ENCODE measurements at regions not wholly inside any gene's neighbourhood (a gene's known extent, or its start where the extent isn't known, plus 50 kb on each side); places are given as distances from the start of the nearest gene placed in this dataset.

DNA sequence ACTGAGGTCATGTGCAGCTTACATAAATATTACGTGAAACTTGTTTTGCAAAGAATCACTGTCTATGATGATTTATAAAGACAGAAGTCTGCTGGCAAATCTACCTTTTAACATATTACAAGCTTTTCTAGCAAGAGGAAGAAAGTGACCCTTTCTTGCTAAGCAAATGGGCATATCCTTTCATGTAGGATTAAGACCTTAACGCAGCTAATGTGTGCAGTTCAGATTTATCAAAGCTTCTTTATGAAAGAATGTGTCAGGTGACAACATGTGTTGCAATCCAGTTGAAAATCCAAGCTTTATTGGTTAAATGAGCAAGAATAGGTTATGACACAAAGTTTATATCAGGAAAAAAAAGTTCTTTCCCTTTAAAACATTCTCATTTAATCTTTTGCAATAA, 115.6 kb upstream of the NBEA start:
- H3K4me3 ChIP-seq (ENCODE audit: low read depth, low read length): no peak overlapping the region
- TF ChIP-seq, protein P1, sequence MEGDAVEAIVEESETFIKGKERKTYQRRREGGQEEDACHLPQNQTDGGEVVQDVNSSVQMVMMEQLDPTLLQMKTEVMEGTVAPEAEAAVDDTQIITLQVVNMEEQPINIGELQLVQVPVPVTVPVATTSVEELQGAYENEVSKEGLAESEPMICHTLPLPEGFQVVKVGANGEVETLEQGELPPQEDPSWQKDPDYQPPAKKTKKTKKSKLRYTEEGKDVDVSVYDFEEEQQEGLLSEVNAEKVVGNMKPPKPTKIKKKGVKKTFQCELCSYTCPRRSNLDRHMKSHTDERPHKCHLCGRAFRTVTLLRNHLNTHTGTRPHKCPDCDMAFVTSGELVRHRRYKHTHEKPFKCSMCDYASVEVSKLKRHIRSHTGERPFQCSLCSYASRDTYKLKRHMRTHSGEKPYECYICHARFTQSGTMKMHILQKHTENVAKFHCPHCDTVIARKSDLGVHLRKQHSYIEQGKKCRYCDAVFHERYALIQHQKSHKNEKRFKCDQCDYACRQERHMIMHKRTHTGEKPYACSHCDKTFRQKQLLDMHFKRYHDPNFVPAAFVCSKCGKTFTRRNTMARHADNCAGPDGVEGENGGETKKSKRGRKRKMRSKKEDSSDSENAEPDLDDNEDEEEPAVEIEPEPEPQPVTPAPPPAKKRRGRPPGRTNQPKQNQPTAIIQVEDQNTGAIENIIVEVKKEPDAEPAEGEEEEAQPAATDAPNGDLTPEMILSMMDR (IDR thresholded peaks at IDR 0.05; ENCODE audit: low read depth, low read length): no peak

DNA sequence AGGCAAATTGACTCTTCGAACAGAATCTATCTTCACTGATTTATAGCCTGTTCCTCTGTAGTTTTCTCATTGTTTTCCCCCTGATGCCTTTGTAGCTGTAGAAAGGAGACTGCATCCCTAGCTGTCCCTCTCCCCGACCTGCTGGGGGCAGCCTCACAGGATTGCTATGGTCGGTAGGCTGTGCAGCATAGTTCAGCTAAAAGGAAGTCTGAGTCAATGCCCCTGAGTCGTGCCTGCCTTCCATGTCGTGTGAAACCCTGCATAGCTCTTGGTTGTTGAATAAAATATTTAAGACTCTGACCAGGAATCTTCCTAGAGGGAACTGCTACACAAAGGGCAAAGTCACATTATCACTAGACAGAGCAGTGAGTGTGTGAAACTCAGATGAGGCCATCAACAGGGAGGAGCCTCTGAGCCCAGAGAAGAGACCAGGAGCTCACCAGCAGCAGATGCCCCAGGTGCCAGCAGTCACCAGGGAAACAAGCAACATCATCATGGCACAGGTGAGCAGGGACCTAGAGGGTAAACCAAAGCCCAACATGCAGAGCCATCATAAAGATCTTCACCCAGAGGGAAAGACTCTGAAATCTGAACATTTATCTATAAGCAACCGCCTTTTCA, 108.4 kb upstream of the NBEA start:
- TF ChIP-seq, protein P1 (IDR thresholded peaks at IDR 0.05; ENCODE audit: low read depth, low read length): no peak
- no peak overlapping the region for H3K4me3 ChIP-seq (ENCODE audit: low read depth, low read length)

DNA sequence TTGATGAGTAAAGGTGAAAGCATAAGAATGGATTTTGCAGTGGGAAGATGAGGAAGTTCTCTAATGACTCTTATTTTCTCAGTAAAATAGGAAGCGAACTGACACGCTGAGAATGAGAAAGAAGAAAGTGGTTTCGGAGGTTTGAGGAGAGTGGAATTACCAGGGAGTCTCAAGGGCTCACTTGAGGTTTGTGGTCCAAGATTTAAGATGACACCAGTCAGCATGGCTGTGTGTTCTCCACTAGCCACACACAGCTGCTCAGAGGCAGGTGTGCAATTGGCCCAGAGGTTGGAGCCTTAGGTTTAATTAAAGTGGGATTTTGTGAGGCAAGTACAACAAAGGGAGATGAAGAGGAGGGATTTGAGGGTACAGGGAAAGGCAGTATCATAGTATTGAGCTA, 99.6 kb upstream of the NBEA start:
- no peak overlapping the region for H3K4me3 ChIP-seq (ENCODE audit: low read depth, low read length)
- TF ChIP-seq, protein P1 (IDR thresholded peaks at IDR 0.05; ENCODE audit: low read depth, low read length): no peak

DNA sequence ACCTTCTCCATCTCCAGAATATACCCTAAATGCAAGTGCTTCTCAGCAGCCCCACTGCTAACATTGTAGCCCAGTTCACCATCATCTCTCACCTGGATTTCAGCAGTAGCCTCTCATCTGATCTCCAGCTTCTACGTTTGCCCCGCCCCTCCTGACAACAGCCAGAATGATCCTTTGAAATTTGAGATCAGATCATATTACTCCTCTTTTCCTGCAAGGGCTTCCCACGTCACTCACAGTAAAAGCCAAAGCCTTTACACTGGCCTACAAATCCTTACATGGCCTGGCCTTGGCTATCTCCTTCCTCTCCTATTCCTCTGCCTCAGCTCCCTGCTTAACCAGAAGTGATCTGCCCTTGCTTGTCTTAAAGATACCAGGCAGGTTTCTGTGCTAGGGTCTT, 94.3 kb upstream of the NBEA start:
- no peak overlapping the region for H3K4me3 ChIP-seq (ENCODE audit: low read depth, low read length)
- TF ChIP-seq, protein P1 (IDR thresholded peaks at IDR 0.05; ENCODE audit: low read depth, low read length): no peak

DNA sequence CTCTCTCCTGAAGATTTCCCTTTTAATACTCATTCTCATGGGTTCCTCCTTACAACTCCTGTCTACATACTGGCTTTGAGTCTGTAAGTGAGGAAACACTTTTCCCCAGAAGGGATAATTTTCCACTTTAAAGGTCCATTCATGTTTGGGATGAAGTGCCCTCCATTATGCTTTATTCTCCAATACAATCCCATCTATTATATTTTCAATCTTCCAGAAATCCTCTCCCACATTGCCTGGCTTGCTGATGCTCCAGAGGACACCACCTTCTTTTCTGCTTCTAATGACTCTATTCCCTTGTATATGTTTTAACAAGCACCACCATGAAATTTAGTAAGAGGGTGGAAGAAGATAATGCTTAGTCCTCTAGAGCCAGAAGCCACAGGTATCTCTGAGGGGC, 92.7 kb upstream of the NBEA start:
- TF ChIP-seq, protein P1 (IDR thresholded peaks at IDR 0.05; ENCODE audit: low read depth, low read length): no peak
- H3K4me3 ChIP-seq (ENCODE audit: low read depth, low read length): no peak overlapping the region

DNA sequence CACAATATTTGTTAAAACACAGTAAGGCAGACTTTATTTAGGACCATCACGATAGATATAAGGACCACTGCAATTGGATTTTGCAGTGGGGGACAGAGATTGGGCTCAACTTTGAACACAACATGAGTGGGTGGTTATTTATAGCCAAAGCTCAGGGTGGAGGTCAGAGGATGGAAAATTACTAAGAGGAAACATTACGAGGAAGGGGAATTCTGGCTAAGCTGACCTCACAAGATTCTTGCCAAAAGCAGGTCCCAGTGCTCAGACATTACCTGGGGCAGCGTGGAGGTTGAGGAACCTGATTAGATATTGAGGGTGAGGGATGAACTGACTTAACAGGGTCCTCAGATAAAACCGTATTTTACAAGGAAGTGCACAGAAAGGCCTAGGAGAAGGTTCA, 88.9 kb upstream of the NBEA start:
- H3K4me3 ChIP-seq (ENCODE audit: low read depth, low read length): no peak overlapping the region
- TF ChIP-seq, protein P1 (IDR thresholded peaks at IDR 0.05; ENCODE audit: low read depth, low read length): no peak

DNA sequence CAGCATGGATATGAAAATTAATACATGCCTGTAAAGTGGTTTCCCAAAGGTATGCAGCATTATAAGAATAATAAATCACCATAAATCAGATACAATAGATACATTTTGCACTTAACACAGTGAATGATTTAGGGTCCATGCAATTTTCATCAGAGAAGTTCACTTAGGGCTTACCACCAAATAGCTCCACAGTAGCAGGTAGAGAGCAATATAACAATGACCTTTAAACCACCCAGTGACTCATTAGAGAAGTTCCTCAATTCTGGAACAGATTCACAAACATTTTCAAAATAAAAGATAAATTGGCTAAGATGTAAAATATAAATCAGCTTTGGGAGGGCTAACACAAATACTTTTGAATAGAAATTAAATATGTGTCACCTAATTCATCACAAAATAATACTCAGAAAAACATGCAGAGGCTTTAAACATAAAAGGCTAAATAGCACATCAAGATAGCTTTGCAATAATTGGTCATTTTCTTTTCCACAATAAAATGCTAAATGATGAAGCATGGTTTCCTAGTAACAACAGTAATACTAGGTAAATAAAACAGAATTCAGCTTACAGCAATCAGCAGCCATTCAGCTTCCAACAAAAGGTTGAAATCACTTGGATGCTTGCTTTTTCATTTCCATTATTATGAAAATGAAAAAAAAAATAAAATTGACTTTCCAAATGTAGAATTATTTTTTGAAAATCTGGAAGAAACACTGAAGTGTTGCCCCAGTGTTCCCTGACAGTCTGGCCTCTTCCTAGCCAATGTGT, 84.3 kb upstream of the NBEA start:
- H3K4me3 ChIP-seq (ENCODE audit: low read depth, low read length): no peak overlapping the region
- TF ChIP-seq, protein P1 (IDR thresholded peaks at IDR 0.05; ENCODE audit: low read depth, low read length): no peak

All from WI38 (cell line).